NCI-H1436 (cell line): ENCODE measurements at regions not wholly inside any gene's neighbourhood (a gene's known extent, or its start where the extent isn't known, plus 50 kb on each side); places are given as distances from the start of the nearest gene placed in this dataset.

ENCODE experiments used
- DNase-seq: peaks from one replicate; lab custom pipeline; 2025; lab: John Stamatoyannopoulos, UW

GRCh38 chr2:206212673-206213513, 53.2 kb downstream of the EEF1B2 start:
- DNase-seq: peak; percentile 19

GRCh38 chr2:206213514-206213845, 53.8 kb downstream of the EEF1B2 start:
- DNase-seq: no peak

GRCh38 chr2:206217166-206217565, 57.3 kb upstream of the ZDBF2 start:
- DNase-seq: no peak

- no peak for DNase-seq
Measured at GRCh38 chr2:206217743-206218142, 56.7 kb upstream of the ZDBF2 start.

- DNase-seq: no peak
Measured at GRCh38 chr2:206218156-206218555, 56.3 kb upstream of the ZDBF2 start.

- DNase-seq: peak; percentile 81
Measured at GRCh38 chr2:206218796-206219499, 55.5 kb upstream of the ZDBF2 start.

GRCh38 chr2:206219957-206220356, 54.5 kb upstream of the ZDBF2 start:
- DNase-seq: no peak

- DNase-seq: no peak
Measured at GRCh38 chr2:206220997-206221396, 53.5 kb upstream of the ZDBF2 start.
